Liver (tissue), 8 donors: ENCODE measurements at regions not wholly inside any gene's neighbourhood (a gene's known extent, or its start where the extent isn't known, plus 50 kb on each side); places are given as distances from the start of the nearest gene placed in this dataset.

Source experiments
- DNase-seq: peaks from one replicate; pipeline ENCODE4 v3.0.0-alpha.2; 2017; ENCODE audit warnings: low spot score
- H3K27ac ChIP-seq, 2 donors: one replicate each; pipeline ENCODE4 v1.7.0; 2013; ENCODE audit warnings: inconsistent platforms in 2 of 2, low read length in 2 of 2, control low read depth in 1 of 2, low read depth in 1 of 2, mild to moderate bottlenecking in 1 of 2
- H3K27me3 ChIP-seq, 4 donors: one replicate each; pipeline versions ENCODE4 v1.6.1 to v1.7.0; 2013; ENCODE audit warnings: low read length in 3 of 4, inconsistent platforms in 1 of 4, mild to moderate bottlenecking in 1 of 4, moderate library complexity in 1 of 4; ENCODE audit not compliant: control insufficient read depth in 4 of 4, insufficient read depth in 4 of 4
- H3K36me3 ChIP-seq, 4 donors: one replicate each; pipeline versions ENCODE4 v1.6.1 to v1.7.0; 2013; ENCODE audit warnings: low read length in 3 of 4, mild to moderate bottlenecking in 3 of 4, low read depth in 1 of 4, moderate library complexity in 1 of 4; ENCODE audit not compliant: control insufficient read depth in 4 of 4, insufficient read depth in 3 of 4
- H3K4me1 ChIP-seq, 4 donors: one replicate each; pipeline versions ENCODE4 v1.6.1 to v1.7.0; 2013; ENCODE audit warnings: low read length in 3 of 4, mild to moderate bottlenecking in 3 of 4, moderate library complexity in 1 of 4; ENCODE audit not compliant: control insufficient read depth in 4 of 4, insufficient read depth in 4 of 4
- H3K4me3 ChIP-seq, 3 donors: one replicate each; pipeline versions ENCODE4 v1.6.1 to v1.7.0; 2013; ENCODE audit warnings: low read length in 3 of 3, control low read depth in 1 of 3, low read depth in 1 of 3, mild to moderate bottlenecking in 1 of 3
- H3K9ac ChIP-seq, 2 donors: one replicate each; pipeline ENCODE4 v1.7.0; 2013; ENCODE audit warnings: low read length in 2 of 2, mild to moderate bottlenecking in 2 of 2, moderate library complexity in 2 of 2, control low read depth in 1 of 2, low read depth in 1 of 2
- H3K9me3 ChIP-seq, 4 donors: one replicate each; pipeline versions ENCODE4 v1.6.1 to v1.7.0; 2013; ENCODE audit warnings: low read length in 3 of 4; ENCODE audit not compliant: control insufficient read depth in 4 of 4
- ATF3 ChIP-seq: IDR thresholded peaks from 2 replicates; pipeline ENCODE4 v1.6.1; 2016; ENCODE audit warnings: antibody characterized with exemption
- CTCF ChIP-seq: fragments of 150-350 bp; IDR thresholded peaks from 2 replicates; pipeline ENCODE4 v1.5.1; 2017; ENCODE audit warnings: improper control_type of control experiment, low read depth, low read length; ENCODE audit not compliant: missing input control
- EGR1 ChIP-seq, 2 donors: IDR thresholded peaks; 2 replicates each; pipeline ENCODE4 v1.6.1; 2016 to 2018; ENCODE audit warnings: antibody characterized with exemption in 2 of 2, low read depth in 2 of 2
- FOXA2 ChIP-seq: IDR thresholded peaks from 2 replicates; pipeline ENCODE4 v1.6.1; 2016; ENCODE audit warnings: antibody characterized with exemption
- GABPA ChIP-seq, 2 donors: IDR thresholded peaks in 1 of 2; conservative IDR thresholded peaks in 1 of 2; 2 replicates each; pipeline ENCODE4 v1.6.1; 2016; ENCODE audit warnings: antibody characterized with exemption in 2 of 2, mild to moderate bottlenecking in 1 of 2, moderate library complexity in 1 of 2
- HNF4A ChIP-seq, 2 donors: conservative IDR thresholded peaks; 2 replicates each; pipeline ENCODE4 v1.6.1; 2016; ENCODE audit warnings: antibody characterized with exemption in 2 of 2, mild to moderate bottlenecking in 2 of 2
- HNF4G ChIP-seq: IDR thresholded peaks from 2 replicates; pipeline ENCODE4 v1.6.1; 2016; ENCODE audit warnings: antibody characterized with exemption
- JUND ChIP-seq, 2 donors: IDR thresholded peaks; 2 replicates each; pipeline ENCODE4 v1.6.1; 2016; ENCODE audit warnings: antibody characterized with exemption in 2 of 2
- MAX ChIP-seq: IDR thresholded peaks from 2 replicates; pipeline ENCODE4 v1.6.1; 2016; ENCODE audit warnings: antibody characterized with exemption
- NR2F2 ChIP-seq: IDR thresholded peaks from 2 replicates; pipeline ENCODE4 v1.6.1; 2016; ENCODE audit warnings: antibody characterized with exemption
- RAD21 ChIP-seq, 2 donors: IDR thresholded peaks; 2 replicates each; pipeline ENCODE4 v1.6.1; 2016; ENCODE audit warnings: antibody characterized with exemption in 2 of 2, mild to moderate bottlenecking in 2 of 2
- REST ChIP-seq: IDR thresholded peaks from 2 replicates; pipeline ENCODE4 v1.6.1; 2016; ENCODE audit warnings: antibody characterized with exemption, mild to moderate bottlenecking
- RXRA ChIP-seq, 2 donors: IDR thresholded peaks; 2 replicates each; pipeline ENCODE4 v1.6.1; 2017 to 2018; ENCODE audit warnings: antibody characterized with exemption in 2 of 2, mild to moderate bottlenecking in 1 of 2
- SP1 ChIP-seq: IDR thresholded peaks from 2 replicates; pipeline ENCODE4 v1.6.1; 2018; ENCODE audit warnings: antibody characterized with exemption, mild to moderate bottlenecking
- TAF1 ChIP-seq: conservative IDR thresholded peaks from 2 replicates; pipeline ENCODE4 v1.6.1; 2016; ENCODE audit warnings: antibody characterized with exemption, mild to moderate bottlenecking
- YY1 ChIP-seq: IDR thresholded peaks from 2 replicates; pipeline ENCODE4 v1.6.1; 2016; ENCODE audit warnings: antibody characterized with exemption, mild to moderate bottlenecking
- ZBTB33 ChIP-seq: IDR thresholded peaks from 2 replicates; pipeline ENCODE4 v1.6.1; 2016; ENCODE audit warnings: antibody characterized with exemption
- WGBS: extraction: QIAGEN DNeasy Blood & Tissue Kit; methylation state at CpG from one replicate; pipeline ENCODE4 v1.1.7; 2013; 5-methylcytosine and 5-hydroxymethylcytosine counted together
- donor health status: healthy.
- donor health status: healthy.
- donor health status: healthy.
- donor health status: healthy.
- donor health status: healthy.

- no peak for TF ChIP-seq REST
- no peak for TF ChIP-seq GABPA (IDR thresholded peaks at IDR 0.05 in 1 of 2, conservative IDR thresholded peaks at IDR 0.05 in 1 of 2)
Observed at GRCh38 chr10:21135023-21135931, 238.2 kb upstream of the NEBL start (continued).

- DNase-seq: no peak
- 85% methylated on average over 7 of the region's 7 CpGs for WGBS
- Histone ChIP-seq H3K4me1 (no peaks in the 10 kb centered on the region), H3K9me3 (no peaks in the 10 kb centered on the region), H3K9ac (no peak overlapping the region), H3K4me3 (no peak overlapping the region), H3K27ac (no peak overlapping the region), H3K36me3 (no peaks in the 10 kb centered on the region), H3K27me3 (no peaks in the 10 kb centered on the region)
- TF ChIP-seq FOXA2: no peak
- TF ChIP-seq SP1: no peak
Observed at GRCh38 chr10:21134645-21135022, 237.5 kb upstream of the NEBL start.

- Histone ChIP-seq H3K4me3 (no peak overlapping the region), H3K9ac (no peak overlapping the region), H3K4me1 (no peaks in the 10 kb centered on the region), H3K9me3 (no peaks in the 10 kb centered on the region), H3K27ac (no peak overlapping the region), H3K36me3 (no peaks in the 10 kb centered on the region), H3K27me3 (no peaks in the 10 kb centered on the region)
- 89% methylated on average over 3 of the region's 3 CpGs for WGBS
- no peak for DNase-seq
- TF ChIP-seq HNF4G: no peak
- TF ChIP-seq TAF1: no peak
- TF ChIP-seq CTCF: no peak
- TF ChIP-seq EGR1 (IDR thresholded peaks at IDR 0.05; ENCODE audit: low read depth in 2 of 2): no peak
- TF ChIP-seq RXRA (IDR thresholded peaks at IDR 0.05): no peak
- TF ChIP-seq REST: no peak
- no peak for TF ChIP-seq SP1
- TF ChIP-seq YY1: no peak
- no peak for TF ChIP-seq ATF3
- no peak for TF ChIP-seq RAD21 (IDR thresholded peaks at IDR 0.05)
- no peak for TF ChIP-seq HNF4A (conservative IDR thresholded peaks at IDR 0.05)
- TF ChIP-seq JUND (IDR thresholded peaks at IDR 0.05): no peak
- TF ChIP-seq ZBTB33: no peak
- no peak for TF ChIP-seq NR2F2
- no peak for TF ChIP-seq FOXA2
- no peak for TF ChIP-seq GABPA (IDR thresholded peaks at IDR 0.05 in 1 of 2, conservative IDR thresholded peaks at IDR 0.05 in 1 of 2)
- no peak for TF ChIP-seq MAX
Observed at GRCh38 chr10:21130683-21131442, 233.8 kb upstream of the NEBL start.
